HG03565 (cell line): ENCODE measurements at regions not wholly inside any gene's neighbourhood (a gene's known extent, or its start where the extent isn't known, plus 50 kb on each side); places are given as distances from the start of the nearest gene placed in this dataset.

ENCODE experiments used
- ATAC-seq: cut with Tn5 transposase; IDR thresholded peaks from one replicate; pipeline ENCODE4 v1.9.1; 2021; ENCODE audit warnings: mild to moderate bottlenecking, moderate library complexity; ENCODE audit not compliant: unreplicated experiment

- ATAC-seq: no peak
Observed at GRCh38 chr2:146665800-146666199, 1179.0 kb upstream of the ACVR2A start.

DNA sequence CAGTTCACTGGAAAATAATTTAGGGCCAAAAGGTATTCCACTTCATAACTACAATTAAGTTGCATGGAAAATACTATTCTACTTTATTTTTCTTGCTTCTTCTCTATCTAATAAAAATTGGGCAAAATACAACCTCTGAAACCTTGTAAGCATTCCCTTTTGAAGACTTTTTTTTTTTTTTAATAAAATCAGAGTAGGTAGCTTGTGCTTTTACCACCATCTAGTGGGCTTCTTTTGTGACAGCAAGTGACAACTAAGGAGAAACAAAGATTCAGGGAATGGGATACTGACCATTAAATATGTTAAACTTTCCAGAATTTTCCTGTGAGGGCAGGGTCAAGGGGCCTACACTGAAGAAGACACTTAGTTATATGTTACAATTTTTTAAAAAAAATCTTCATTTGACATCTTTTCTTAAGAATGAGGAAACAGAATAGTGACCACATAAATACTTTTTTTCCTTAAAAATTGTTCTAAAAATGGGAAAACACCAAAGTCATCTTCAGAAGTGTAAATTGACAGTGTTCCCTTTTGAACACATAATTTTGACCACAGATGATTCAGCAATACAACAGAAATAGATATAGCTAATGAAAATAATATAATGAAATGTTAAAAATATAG is 1183.2 kb upstream of the ACVR2A start:
- no peak for ATAC-seq

DNA sequence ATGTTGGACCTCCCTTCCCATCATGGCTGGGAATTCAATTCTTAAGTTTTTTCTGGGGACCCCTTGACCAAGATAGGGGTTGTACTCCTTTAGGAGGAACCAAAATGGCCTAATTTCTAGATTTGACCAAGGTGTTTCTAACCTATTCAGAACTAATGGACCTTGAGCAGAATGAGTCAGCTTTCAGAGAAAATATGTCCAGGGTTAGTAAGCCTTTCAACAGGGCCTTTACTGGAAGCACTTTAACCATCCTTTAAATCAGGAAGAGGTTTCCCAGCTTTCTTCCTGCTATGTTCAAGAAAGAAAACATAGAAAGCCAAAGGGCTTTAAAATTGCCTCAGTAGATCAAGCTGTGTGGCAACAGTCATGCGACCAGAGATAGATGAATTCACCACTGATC is 1184.9 kb upstream of the ACVR2A start:
- no peak for ATAC-seq

DNA sequence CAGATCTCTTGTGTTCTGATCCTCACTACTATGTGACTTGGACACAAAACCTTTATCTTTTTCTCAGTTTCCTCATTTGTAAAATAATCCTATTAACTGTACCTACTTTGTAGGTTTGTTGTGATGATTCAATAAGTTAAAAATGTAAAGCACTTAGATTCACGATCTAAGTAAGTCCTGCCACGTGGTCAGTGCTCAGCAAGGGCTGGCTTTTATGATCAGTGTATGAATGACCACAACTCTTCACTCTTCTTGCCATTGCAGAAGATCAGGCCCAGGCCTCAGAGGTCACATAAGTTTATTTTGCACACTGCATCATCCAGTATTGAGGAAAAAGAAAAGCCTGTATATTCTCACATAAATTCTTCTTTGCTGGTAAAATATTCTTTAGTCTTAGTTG is 1192.5 kb upstream of the ACVR2A start:
- ATAC-seq: no peak

DNA sequence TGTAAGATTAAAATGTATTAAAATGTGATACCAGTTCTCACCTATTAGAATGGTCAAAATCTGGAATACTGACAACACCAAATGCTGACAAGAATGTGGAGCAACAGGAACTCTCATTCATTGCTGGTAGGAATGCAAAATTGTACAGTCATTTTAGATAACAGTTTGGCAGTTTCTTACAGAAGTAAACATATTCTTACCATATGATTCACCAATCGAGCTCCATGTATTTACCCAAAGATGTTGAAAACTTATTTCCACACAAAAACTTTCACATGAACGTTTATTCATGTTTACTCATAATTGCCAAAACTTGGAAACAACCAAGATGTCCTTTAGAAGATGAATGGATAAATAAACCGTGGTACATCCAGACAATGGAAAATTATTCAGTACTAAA is 1193.5 kb upstream of the ACVR2A start:
- no peak for ATAC-seq

- ATAC-seq: no peak
Observed at GRCh38 chr2:146642066-146642465, 1202.8 kb upstream of the ACVR2A start.

GRCh38 chr2:146634230-146635097 is 1210.4 kb upstream of the ACVR2A start:
- ATAC-seq: no peak

GRCh38 chr2:146633159-146633558 is 1211.7 kb upstream of the ACVR2A start:
- no peak for ATAC-seq

DNA sequence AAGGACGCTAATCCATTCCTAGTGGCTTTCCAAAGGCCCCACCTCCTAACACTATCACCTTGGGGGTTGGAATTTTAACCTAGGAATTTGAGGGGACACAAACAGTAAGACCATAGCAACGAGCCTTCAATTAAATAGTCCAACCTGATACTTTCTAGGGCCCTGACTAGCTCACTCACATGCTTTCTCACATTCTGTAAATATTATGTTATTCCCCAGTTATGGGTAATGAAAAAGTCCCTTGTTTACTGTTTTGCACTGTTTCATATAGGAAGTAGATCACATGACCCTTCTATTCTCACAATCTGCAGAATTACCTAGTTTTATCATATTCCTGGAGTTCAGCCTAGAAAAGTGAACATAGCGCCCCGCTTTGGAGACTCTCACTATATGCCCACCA is 1212.1 kb upstream of the ACVR2A start:
- no peak for ATAC-seq

DNA sequence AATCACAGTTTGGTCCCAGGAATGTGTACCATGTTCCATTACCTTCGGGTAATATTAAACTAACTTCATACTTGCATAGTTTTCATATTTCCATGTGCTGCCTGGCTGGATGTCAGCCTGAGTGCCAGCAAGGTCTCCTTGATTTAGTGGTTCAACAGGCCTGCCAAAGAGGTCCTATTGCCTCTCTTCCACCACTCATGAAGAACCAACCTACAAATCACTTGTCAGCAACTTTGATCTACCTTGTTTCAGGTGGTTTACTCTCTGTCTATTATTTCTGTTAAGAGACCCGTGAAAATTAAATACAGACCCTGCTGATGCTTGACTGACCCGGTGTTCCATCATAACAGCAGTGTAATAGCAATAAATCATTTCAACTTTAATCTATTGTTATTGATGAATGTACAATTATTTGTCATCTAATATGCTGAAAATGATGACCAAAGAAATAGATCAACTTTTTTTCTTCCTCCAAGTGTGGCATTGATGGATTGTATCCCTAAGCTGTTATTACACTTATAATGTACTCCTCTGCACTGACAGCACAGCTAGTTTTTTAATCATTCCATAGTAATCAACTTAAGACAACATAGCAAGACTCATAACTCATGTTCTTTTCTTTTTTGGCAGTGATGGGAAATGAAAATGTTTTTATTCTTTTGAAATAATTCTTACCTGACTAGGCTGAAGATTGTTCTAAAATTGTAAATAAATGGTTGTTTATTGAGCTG is 1220.2 kb upstream of the ACVR2A start:
- ATAC-seq: no peak

DNA sequence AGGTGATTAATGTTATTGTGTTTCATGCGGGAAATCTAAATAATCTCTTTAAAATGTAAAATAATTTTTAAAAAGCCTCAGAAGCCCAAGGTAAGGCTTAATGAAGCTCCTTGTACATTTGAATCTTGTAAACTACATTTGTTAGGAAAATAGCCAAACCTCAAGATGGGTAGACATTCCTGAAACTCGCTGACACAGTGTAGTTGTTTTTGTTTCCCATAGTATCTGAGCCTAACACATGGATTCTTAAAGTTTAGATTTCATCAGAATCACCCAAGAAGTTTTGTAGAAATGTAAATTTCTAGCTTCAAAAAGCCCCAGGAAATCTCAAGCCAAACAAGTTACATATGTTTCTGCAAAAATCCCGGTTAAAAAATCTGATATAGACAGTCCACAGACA is 1221.1 kb upstream of the ACVR2A start:
- ATAC-seq: no peak

GRCh38 chr2:146621656-146622055 is 1223.2 kb upstream of the ACVR2A start:
- no peak for ATAC-seq

GRCh38 chr2:146615778-146616177 is 1229.1 kb upstream of the ACVR2A start:
- no peak for ATAC-seq

GRCh38 chr2:146608490-146608889 is 1236.3 kb upstream of the ACVR2A start:
- ATAC-seq: no peak

DNA sequence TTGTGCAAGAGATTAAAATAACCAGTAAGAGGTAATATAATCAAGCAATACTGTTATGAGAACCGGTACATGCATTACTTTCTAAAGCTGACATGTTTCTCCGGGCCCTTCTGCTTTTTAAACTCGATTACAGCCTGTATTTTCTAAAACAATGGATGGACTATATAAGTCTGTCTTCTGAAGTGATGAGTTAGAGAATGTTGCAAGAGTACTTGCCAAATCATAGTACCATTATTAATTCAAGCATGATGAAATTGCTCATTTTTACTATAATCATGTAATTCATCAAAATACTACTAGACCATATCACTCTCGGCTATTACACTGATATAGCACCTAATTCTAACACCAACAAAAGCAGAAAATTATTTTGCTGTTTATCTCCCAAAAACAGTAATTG is 1240.3 kb upstream of the ACVR2A start:
- no peak for ATAC-seq

DNA sequence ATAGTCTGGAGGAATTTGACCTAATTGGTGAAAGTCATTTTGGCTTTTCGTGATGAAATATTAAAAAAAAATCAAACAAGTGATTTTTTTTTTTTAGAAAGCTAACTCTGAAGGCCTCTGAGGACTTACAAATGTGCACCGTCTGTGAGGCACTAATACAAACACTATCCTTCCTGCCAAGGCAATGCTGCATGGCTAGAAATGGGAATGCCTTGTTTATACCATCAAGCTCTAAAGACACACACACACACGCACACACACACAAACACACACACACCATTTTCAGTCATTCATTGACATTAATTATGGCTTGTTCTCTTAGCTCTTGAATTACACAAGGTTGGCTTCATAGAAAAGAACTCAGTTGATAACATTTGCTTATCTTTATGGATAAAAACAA is 1242.0 kb upstream of the ACVR2A start:
- ATAC-seq: no peak

- ATAC-seq: no peak
Observed at GRCh38 chr2:146602383-146602782, 1242.4 kb upstream of the ACVR2A start.

DNA sequence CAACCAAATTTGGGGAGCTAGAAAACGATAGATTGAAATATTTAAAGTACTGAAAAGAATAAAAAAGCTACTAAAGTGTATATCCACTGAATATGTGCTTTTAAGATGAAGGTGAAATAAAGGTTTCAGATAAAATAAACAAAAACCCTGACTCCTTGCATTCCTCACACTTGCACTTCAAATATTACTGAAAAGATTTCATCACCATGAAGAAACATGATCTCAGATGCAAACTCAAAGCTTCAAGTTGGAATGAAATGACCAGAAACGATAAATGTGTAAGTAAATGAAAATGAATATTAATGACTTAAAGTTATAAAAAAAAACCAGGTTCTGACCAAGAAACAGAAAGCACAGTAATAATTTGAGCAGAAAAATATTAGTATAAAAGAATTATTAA is 1246.0 kb upstream of the ACVR2A start:
- ATAC-seq: no peak

GRCh38 chr2:146597291-146597690 is 1247.5 kb upstream of the ACVR2A start:
- ATAC-seq: no peak

- ATAC-seq: no peak
Observed at GRCh38 chr2:146591908-146592307, 1252.9 kb upstream of the ACVR2A start.

DNA sequence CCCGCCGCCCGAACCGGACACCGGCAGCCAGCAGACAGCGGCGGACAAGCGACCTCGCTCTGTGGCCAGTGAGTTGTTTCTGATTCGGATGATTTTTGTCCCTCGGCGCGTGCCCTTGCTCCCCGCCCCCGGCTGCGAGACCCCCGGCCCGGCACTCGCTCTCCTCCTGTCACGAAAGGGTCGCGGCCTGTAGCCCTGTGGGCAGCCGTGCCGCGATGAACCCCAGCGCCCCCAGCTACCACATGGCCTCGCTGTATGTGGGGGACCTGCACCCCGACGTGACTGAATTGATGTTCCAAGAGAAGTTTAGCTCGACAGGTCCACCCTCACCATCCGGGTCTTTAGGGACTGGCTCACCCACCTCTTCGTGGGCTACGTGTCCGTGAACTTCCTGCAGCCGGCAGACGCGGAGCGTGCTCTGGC is 1257.5 kb upstream of the ACVR2A start:
- ATAC-seq: no peak

- ATAC-seq: no peak
Observed at GRCh38 chr2:146584316-146584715, 1260.5 kb upstream of the ACVR2A start.
